ENCODE measurements at regions not wholly inside any gene's neighbourhood (a gene's known extent, or its start where the extent isn't known, plus 50 kb on each side); places are given as distances from the start of the nearest gene placed in this dataset.

- no peaks in the 10 kb centered on the region for H3K36me3 Mint-ChIP-seq (ENCODE audit: unreplicated experiment)
- DNase-seq, result peak; percentile 69
- H3K4me1 Mint-ChIP-seq (ENCODE audit: low read depth, unreplicated experiment), result peaks cover under 1% of the 10 kb centered on the region
- no peaks in the 10 kb centered on the region for H3K27me3 Mint-ChIP-seq (ENCODE audit: unreplicated experiment)
- no peak overlapping the region for H3K27ac Mint-ChIP-seq (ENCODE audit: unreplicated experiment)
- H3K4me3 Mint-ChIP-seq (ENCODE audit: unreplicated experiment), result no peak overlapping the region
- peak; percentile 67 for TF ChIP-seq CTCF (IDR thresholded peaks at IDR 0.05; ENCODE audit: partially characterized antibody, unreplicated experiment)
- H3K9me3 Mint-ChIP-seq (ENCODE audit: unreplicated experiment), result no peaks in the 10 kb centered on the region
Observed at GRCh38 chr1:232880354-232880753, 70.1 kb upstream of the NTPCR start.

- no peaks in the 10 kb centered on the region for H3K9me3 Mint-ChIP-seq (ENCODE audit: unreplicated experiment)
- no peak for DNase-seq
- no peaks in the 10 kb centered on the region for H3K36me3 Mint-ChIP-seq (ENCODE audit: unreplicated experiment)
- H3K27me3 Mint-ChIP-seq (ENCODE audit: unreplicated experiment), result no peaks in the 10 kb centered on the region
- H3K4me3 Mint-ChIP-seq (ENCODE audit: unreplicated experiment), result no peak overlapping the region
- no peak overlapping the region for H3K27ac Mint-ChIP-seq (ENCODE audit: unreplicated experiment)
- TF ChIP-seq CTCF (IDR thresholded peaks at IDR 0.05; ENCODE audit: partially characterized antibody, unreplicated experiment), result no peak
- H3K4me1 Mint-ChIP-seq (ENCODE audit: low read depth, unreplicated experiment), result no peaks in the 10 kb centered on the region
Observed at GRCh38 chr1:232883992-232884661, 66.3 kb upstream of the NTPCR start.

GRCh38 chr1:232886271-232886670, 64.1 kb upstream of the NTPCR start:
- no peak overlapping the region for H3K4me3 Mint-ChIP-seq (ENCODE audit: unreplicated experiment)
- no peak for DNase-seq
- TF ChIP-seq CTCF (IDR thresholded peaks at IDR 0.05; ENCODE audit: partially characterized antibody, unreplicated experiment), result no peak
- no peak overlapping the region for H3K27ac Mint-ChIP-seq (ENCODE audit: unreplicated experiment)
- no peaks in the 10 kb centered on the region for H3K27me3 Mint-ChIP-seq (ENCODE audit: unreplicated experiment)
- H3K9me3 Mint-ChIP-seq (ENCODE audit: unreplicated experiment), result no peaks in the 10 kb centered on the region
- no peaks in the 10 kb centered on the region for H3K36me3 Mint-ChIP-seq (ENCODE audit: unreplicated experiment)
- H3K4me1 Mint-ChIP-seq (ENCODE audit: low read depth, unreplicated experiment), result no peaks in the 10 kb centered on the region

- Mint-ChIP-seq H3K9me3 (ENCODE audit: unreplicated experiment) (no peaks in the 10 kb centered on the region), H3K4me3 (ENCODE audit: unreplicated experiment) (no peak overlapping the region), H3K4me1 (ENCODE audit: low read depth, unreplicated experiment) (no peaks in the 10 kb centered on the region), H3K27ac (ENCODE audit: unreplicated experiment) (no peak overlapping the region), H3K36me3 (ENCODE audit: unreplicated experiment) (peaks cover 6% of the 10 kb centered on the region), H3K27me3 (ENCODE audit: unreplicated experiment) (no peaks in the 10 kb centered on the region)
- DNase-seq, result no peak
- no peak for TF ChIP-seq CTCF (IDR thresholded peaks at IDR 0.05; ENCODE audit: partially characterized antibody, unreplicated experiment)
Observed at GRCh38 chr1:232890340-232890943, 60.0 kb upstream of the NTPCR start.

- Mint-ChIP-seq H3K4me3 (ENCODE audit: unreplicated experiment) (no peak overlapping the region), H3K4me1 (ENCODE audit: low read depth, unreplicated experiment) (no peaks in the 10 kb centered on the region), H3K27ac (ENCODE audit: unreplicated experiment) (no peak overlapping the region), H3K9me3 (ENCODE audit: unreplicated experiment) (no peaks in the 10 kb centered on the region), H3K36me3 (ENCODE audit: unreplicated experiment) (peaks cover 6% of the 10 kb centered on the region), H3K27me3 (ENCODE audit: unreplicated experiment) (no peaks in the 10 kb centered on the region)
- TF ChIP-seq CTCF (IDR thresholded peaks at IDR 0.05; ENCODE audit: partially characterized antibody, unreplicated experiment), result no peak
- DNase-seq, result no peak
Observed at GRCh38 chr1:232891071-232891470, 59.3 kb upstream of the NTPCR start.

Measured in glutamatergic neuron (in vitro differentiated cells).